ENCODE measurements at regions not wholly inside any gene's neighbourhood (a gene's known extent, or its start where the extent isn't known, plus 50 kb on each side); places are given as distances from the start of the nearest gene placed in this dataset.

GRCh38 chr2:122523981-122524380, 768.5 kb downstream of the TSN start:
- no peak for TF ChIP-seq CTCF (IDR thresholded peaks at IDR 0.05; ENCODE audit: insufficient read depth, low read depth, low read length)
- no peak for TF ChIP-seq EZH2 (IDR thresholded peaks at IDR 0.05; ENCODE audit: insufficient read depth, low read length)
